ENCODE measurements at regions not wholly inside any gene's neighbourhood (a gene's known extent, or its start where the extent isn't known, plus 50 kb on each side); places are given as distances from the start of the nearest gene placed in this dataset.

- no peak for DNase-seq (ENCODE audit: low read depth in 1 of 2, low spot score in 1 of 2)
- TF ChIP-seq SPI1 (IDR thresholded peaks at IDR 0.05; ENCODE audit: borderline replicate concordance, low read depth) (no peak), POLR2AphosphoS5 (IDR thresholded peaks at IDR 0.05; ENCODE audit: low read depth) (no peak), GABPA (IDR thresholded peaks at IDR 0.05; ENCODE audit: low read depth) (no peak), REST (IDR thresholded peaks at IDR 0.05; ENCODE audit: insufficient replicate concordance, low read depth) (no peak)
- TF ChIP-seq, protein P1, sequence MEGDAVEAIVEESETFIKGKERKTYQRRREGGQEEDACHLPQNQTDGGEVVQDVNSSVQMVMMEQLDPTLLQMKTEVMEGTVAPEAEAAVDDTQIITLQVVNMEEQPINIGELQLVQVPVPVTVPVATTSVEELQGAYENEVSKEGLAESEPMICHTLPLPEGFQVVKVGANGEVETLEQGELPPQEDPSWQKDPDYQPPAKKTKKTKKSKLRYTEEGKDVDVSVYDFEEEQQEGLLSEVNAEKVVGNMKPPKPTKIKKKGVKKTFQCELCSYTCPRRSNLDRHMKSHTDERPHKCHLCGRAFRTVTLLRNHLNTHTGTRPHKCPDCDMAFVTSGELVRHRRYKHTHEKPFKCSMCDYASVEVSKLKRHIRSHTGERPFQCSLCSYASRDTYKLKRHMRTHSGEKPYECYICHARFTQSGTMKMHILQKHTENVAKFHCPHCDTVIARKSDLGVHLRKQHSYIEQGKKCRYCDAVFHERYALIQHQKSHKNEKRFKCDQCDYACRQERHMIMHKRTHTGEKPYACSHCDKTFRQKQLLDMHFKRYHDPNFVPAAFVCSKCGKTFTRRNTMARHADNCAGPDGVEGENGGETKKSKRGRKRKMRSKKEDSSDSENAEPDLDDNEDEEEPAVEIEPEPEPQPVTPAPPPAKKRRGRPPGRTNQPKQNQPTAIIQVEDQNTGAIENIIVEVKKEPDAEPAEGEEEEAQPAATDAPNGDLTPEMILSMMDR (IDR thresholded peaks at IDR 0.05; ENCODE audit: insufficient read depth, low read length), result no peak
- no peak overlapping the region for H3K27ac ChIP-seq (replicated peaks)
- H3K27me3 ChIP-seq (ENCODE audit: insufficient read depth, poor library complexity, severe bottlenecking), result no peaks in the 10 kb centered on the region
- H3K4me3 ChIP-seq (replicated peaks; ENCODE audit: insufficient read depth, low read length), result no peak overlapping the region
Measured at GRCh38 chr21:15222707-15223106, 157.9 kb upstream of the NRIP1 start.

- H3K4me3 ChIP-seq (replicated peaks; ENCODE audit: insufficient read depth, low read length), result no peak overlapping the region
- DNase-seq (ENCODE audit: low read depth in 1 of 2, low spot score in 1 of 2), result no peak
- no peaks in the 10 kb centered on the region for H3K27me3 ChIP-seq (ENCODE audit: insufficient read depth, poor library complexity, severe bottlenecking)
- no peak overlapping the region for H3K27ac ChIP-seq (replicated peaks)
- no peak for TF ChIP-seq GABPA (IDR thresholded peaks at IDR 0.05; ENCODE audit: low read depth)
- no peak for TF ChIP-seq SPI1 (IDR thresholded peaks at IDR 0.05; ENCODE audit: borderline replicate concordance, low read depth)
- no peak for TF ChIP-seq POLR2AphosphoS5 (IDR thresholded peaks at IDR 0.05; ENCODE audit: low read depth)
- no peak for TF ChIP-seq REST (IDR thresholded peaks at IDR 0.05; ENCODE audit: insufficient replicate concordance, low read depth)
- TF ChIP-seq, protein P1 (IDR thresholded peaks at IDR 0.05; ENCODE audit: insufficient read depth, low read length), result no peak
Measured at GRCh38 chr21:15224346-15225086, 159.7 kb upstream of the NRIP1 start.

DNA sequence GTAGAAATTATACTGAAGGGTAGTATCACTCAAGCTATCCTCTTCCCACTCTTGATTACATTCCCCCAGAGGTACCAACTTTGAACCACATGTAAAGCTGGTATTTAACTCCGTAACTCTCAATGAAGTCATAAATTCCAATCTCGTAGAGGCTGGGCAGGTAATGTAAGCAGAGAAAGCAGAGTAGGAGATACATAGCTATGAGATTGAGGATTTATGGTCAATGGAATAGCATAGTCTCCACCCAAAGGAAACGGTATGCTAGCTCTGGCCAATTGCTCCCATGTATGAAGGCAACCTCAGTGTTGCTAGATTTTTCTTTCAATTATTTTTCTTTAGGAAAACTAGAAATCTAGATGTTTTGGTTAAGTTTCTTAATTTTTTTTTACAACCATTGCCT is 163.1 kb upstream of the NRIP1 start:
- no peak for DNase-seq (ENCODE audit: low read depth in 1 of 2, low spot score in 1 of 2)
- Histone ChIP-seq H3K27me3 (ENCODE audit: insufficient read depth, poor library complexity, severe bottlenecking) (no peaks in the 10 kb centered on the region), H3K27ac (replicated peaks) (no peak overlapping the region), H3K4me3 (replicated peaks; ENCODE audit: insufficient read depth, low read length) (no peak overlapping the region)
- no peak for TF ChIP-seq GABPA (IDR thresholded peaks at IDR 0.05; ENCODE audit: low read depth)
- TF ChIP-seq POLR2AphosphoS5 (IDR thresholded peaks at IDR 0.05; ENCODE audit: low read depth), result no peak
- TF ChIP-seq SPI1 (IDR thresholded peaks at IDR 0.05; ENCODE audit: borderline replicate concordance, low read depth), result no peak
- TF ChIP-seq REST (IDR thresholded peaks at IDR 0.05; ENCODE audit: insufficient replicate concordance, low read depth), result no peak
- TF ChIP-seq, protein P1 (IDR thresholded peaks at IDR 0.05; ENCODE audit: insufficient read depth, low read length), result no peak
